ENCODE measurements at regions not wholly inside any gene's neighbourhood (a gene's known extent, or its start where the extent isn't known, plus 50 kb on each side); places are given as distances from the start of the nearest gene placed in this dataset.
"Not testable (repeated sequence)": the region's sequence is repeated elsewhere in the genome, so short reads cannot be mapped to it uniquely, and the experiment has no call there.

DNA sequence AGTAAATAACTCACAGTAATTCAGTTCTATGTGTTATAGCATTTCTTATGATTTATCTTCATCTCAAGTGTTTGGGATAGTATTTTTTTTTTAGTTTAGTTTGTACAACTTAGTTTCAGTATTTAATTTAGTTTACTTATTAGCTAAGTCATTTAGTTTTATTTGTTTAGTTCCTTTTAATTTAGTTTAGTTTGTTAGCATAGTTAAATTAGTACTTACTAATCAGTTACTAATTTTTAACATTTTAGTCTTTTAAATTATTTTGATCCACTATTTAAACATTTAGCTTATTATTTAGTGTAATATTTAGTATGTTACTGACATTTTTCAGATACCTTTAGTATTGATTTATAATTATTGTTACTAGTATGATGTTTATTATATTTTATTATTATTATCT, 85.2 kb upstream of the SIPA1L2 start:
- no peak for DNase-seq

DNA sequence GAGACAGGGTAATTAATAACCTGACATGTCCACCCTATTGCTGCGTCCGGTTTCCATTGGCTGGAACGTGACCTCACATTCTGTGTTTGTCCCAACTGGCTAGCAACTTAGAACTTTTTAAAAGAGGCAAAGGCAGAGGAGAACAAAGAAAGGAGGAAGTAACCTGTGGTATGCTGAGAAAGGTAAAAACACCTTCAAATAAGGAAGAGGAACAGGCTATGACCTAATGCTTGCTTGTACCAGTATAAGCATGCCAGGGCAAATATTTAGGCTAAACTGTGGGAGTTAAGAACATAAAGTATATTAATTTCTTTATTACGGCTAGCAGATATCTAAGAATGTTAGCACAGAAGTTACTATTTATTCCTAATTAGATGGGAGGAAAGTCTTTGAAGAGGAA, 87.3 kb upstream of the MAP10 start:
- DNase-seq = not testable (repeated sequence)

DNA sequence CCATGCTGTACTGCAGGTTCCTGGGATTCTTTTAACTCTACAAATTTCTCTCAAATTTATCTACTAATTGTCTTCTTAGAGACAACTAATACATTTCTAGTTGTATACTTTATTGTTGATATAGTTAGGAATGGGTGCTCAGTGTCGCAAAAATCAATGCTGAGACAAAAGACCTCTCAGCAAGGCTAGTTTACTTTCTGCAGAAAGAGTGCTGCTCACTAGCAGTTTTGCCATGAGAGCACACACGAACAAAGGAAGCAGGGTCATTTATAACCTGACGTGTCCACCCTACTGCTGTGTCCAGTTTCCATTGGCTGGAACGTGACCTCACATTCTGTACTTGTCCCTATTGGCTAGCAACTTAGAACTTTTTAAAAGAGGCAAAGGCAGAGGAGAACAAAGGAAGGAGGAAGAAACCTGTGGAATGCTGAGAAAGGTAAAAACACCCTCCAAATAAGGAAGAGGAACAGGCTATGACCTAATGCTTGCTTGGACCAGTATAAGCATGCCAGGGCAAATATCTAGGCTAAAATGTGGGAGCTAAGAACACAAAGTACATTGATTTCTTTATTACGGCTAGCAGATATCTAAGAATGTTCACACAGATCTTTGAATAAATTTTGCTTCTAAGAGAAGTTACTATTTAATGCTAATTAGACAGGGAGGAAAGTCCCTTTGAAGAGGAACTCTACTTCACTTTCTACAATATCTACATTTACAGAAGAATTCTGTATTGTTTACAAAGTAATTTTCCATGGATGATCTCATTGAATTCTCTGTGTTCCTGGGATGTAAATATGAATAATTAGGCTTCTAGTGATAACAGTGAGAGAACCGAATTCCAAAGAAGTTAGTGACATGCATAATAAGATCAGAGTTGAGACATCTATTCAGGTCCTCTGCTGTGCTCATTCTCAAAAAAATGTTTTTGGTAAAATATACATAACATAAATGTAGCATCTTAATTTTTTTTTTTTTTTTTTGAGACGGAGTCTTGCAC, 86.0 kb upstream of the MAP10 start:
- DNase-seq = no peak

DNA sequence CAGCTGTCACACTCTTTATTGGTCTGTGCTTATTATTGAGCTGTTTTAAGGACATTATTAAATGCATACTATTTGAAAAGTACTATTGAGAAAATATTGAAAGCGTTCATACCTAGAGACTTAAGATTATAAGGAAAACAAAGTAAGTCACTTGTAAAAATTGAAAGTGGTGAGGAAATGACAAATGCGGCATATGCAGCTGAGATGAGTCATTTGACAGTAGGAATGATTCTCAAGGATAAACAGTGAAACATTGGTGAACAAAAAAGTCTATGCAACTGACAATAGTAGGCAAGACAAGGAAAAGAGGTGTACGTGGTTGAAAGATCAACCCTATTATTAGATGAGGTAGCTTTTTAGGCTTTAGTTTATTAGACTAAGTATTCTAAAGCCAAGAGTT, 82.6 kb upstream of the MAP10 start:
- DNase-seq = no peak

DNA sequence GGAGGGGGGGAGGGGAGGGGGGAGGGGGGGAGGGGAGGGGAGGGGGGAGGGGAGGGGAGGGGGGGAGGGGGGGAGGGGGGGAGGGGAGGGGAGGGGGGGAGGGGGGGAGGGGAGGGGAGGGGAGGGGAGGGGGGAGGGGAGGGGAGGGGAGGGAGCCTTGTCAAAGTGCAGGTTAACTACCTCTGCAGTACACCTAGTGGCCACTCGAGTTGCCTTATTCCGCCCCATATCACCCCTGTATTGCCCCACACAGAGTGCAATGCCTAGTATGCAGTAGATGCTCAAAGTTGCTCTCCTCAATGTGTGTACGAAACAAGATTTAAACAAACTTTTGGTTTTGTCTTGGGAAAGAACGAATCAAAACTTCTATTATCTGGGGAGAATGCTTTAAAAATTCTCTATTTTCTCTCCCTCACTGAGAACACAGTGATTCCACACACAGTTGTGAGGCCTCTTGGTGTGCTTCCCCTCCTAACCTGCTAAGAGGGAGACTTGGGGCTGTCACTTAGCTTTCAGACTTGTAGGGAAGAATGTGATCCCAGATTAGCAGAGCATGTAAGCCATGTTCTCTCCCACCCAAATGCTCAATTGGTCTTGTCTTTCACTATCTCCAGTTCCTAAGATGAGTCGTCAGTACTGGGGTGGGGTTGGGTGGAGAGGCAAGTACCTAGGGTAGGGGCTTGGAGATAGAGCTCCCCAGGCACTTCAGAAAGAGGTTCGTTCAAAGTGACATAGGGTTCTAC, 79.7 kb upstream of the MAP10 start:
- DNase-seq = no peak

DNA sequence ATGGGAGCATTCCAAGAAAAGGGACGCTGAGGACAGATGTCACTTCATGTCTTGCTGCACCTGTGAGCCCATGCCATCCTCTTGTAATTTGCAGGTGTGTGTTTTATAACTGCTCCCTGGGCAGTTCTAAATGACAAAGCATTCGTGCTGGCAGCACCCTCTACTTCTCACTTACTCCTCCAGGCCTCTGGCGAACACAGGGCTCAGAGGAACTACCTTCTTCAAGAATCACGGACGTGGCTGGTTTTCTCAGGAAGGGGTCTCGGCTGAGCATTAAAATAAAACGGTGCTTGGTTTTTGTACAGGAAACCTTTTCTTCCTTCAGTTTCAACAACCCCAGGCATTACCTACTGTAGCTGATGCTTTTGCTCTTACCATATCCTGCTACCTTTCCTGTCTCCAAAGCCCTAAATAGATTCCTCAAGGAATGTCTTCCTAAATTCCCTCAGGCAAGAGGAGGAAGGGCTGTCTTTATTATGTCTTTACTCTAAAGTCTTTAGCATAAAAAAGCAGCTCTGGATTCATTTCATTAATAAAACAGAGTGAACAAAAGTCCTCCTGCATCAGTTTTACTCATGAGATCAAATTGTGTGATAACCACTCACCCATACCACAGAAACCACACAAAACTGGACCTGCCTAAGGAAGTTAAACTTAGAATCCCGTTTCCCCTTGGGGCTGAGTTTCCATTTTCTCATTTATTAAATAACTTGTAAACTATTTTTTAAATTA, 79.0 kb upstream of the MAP10 start:
- no peak for DNase-seq

DNA sequence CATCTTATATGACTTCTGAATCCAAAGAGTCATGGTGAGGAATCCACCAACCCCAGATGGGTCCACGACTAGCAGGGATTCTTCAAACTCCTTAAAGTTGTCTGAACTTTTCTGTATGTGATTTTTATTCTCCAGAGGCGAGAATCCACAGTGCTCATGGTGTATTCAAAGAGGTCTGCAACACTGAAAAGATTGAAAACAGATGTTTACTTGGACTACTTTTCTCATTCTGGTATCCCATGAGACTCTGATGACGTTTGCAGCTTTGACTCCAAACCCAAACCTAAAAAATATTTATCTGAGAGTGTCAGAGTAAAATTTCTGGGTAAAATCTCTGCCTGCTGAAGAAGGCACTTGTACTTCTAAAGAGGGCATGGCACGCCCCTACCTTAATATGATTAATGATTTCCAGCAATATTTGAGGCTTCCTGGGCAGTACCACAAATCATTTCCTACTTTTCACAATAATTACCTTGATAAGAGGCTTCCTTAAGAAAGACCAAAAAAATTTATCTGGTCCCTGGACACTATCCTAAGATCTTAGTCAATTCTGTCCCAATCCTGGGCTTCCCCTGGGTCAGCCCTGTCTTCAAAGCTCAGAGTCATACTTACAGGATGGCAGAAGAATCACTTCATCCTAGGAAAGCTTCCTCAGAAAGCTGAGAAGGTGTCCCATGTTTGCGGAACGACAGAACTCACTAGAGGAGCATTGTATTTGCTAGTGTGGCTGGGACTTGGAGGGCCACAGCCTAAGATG, 76.5 kb upstream of the MAP10 start:
- DNase-seq = no peak

DNA sequence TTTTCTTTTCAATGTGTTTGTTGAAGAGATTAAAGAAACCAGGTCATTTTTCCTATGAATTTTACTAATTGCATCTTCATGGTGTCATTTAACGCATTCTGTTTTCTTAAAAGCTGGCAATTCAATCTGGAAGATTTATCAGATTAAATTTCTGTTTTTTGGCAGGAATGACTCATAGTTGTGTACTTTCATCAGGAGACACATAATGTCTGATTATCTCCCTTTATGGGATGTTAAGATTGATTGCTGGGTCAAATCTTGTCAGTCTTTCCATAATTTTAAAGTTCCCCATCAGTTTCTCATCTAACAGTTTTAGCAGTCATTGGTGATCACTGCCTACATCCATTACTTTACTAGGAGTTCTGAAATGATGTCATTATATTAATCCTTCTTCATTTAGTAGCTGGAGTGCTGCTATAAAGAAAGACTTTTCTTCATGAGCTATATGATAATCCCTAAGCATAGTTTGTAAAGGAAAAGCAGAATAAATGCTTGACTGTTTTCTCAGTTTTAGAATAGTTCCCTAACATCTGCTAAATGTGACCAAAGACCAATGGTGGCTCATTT, 72.8 kb upstream of the MAP10 start:
- DNase-seq = no peak

DNA sequence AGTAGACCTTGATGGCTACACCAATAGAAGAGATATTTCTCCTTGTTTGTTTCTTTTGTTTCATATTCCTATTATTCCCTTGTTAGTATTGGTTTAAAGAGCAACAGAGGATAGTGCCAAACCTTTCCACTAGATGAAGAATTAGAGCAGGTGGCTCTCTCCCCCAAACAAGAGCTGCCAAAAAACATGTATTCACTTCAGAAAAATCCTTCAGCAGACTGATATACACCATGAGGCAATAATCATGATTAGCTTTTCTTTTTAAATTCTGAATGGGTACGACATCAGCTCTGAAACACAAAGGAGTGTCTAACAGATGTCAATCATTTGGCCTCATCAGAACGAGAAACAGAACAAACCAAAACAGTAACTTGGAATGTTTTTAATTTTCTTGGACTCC, 67.3 kb upstream of the MAP10 start:
- DNase-seq = no peak

DNA sequence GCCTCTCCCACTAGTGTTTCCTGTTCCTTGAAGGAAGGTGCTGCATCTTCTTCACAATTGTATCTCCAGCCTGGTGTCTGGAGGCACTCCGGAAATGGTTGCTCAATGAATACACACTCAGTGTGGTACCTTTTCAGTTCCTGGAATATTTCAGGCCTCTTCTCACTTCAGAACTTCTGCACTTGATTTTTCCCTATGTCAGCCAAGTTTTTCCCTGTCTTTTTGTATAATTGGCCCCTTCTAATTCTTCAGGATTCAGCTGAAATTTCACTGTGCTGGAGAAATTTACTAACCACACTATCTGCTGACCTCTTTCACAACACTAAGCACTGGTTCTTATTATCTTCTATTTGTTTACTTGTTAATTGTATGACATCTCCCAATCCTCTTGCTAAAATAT, 61.2 kb upstream of the MAP10 start:
- DNase-seq = no peak

DNA sequence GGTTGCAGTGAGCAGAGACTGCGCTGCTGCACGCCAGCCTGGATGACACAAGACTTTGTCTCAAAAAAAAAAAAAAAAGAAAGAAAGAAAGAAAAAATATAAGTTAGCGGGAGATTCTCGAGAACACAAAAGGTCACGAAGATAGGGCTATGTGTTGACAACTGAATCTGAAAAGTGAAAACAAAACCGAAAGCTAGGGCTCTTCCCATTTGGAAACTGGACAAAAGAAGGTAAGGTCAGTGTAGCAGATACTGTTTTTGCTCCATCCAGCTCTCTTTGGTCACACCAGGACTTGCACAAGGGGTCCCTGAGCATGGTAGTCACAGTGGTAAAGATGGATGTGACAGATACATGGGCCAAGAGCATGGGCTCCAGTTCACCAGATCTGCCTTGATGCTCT, 60.4 kb upstream of the MAP10 start:
- DNase-seq = no peak

DNA sequence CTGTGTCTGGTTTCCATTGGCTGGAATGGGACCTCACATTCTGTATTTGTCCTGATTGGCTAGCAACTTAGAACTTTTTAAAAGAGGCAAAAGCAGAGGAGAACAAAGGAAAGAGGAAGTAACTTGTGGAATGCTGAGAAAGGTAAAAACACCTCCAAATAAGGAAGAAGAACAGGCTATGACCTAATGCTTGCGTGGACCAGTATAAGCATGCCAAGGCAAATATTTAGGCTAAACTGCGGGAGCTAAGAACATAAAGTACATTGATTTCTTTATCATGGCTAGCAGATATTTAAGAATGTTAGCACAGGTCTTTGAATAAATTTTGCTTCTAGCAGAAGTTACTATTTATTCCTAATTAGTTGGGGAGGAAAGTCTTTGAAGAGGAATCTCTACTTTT, 59.5 kb upstream of the MAP10 start:
- DNase-seq = not testable (repeated sequence)

DNA sequence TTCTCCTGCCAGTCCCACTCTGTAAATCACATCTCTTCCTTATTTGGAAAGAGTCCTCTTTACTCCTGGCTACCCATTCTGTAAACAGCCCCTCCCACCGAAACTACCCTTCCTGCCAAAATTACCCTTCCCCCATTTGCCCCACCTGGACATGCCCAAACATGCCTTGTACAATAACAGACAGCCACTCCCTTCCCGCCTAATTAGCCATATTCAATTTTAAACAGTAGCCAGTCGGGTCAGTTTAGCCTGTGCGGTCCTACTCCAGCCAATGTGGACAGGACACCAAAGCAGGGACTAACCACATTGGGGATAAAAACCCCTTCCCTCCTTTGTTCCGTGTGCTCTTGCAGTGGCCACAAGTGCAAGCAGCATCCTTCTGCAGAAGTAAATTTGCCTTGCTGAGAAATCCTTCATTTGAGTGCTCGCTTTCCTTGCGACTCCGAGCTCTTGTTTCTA, 56.3 kb upstream of the MAP10 start:
- DNase-seq = no peak

DNA sequence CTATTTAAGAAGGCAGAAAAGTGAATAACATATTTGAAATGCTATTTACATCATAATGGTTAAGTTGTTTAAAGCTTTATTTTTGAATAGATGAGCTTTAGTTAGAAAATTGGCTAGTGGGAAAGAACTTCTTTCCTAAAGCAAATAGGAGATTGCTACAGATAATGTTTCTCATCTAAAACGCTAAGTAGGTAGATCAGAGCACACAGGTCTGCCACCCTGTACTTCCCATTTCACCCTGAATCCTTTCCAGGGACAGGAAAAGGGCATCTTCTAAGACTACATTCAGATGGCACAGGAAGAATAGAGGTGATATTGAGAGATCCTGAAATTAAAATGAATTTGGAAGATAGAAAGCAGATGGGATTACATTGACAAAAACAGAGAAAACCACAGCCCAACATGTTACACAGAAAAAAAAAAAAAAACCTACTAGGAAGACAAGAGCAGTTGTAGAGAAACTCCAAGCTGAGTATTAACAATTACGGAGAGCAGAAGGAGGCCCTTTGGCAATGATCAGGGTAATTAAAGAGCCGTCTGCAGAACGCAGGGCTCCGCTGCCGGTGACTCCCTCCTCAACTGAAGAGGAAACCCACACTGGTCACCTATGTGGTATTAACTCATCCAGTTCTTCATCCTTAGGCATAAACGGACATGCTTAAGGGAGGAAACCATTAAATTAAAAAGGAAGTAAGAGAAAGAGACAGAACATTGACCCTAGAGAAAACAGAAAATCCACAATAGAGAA, 53.6 kb upstream of the MAP10 start:
- no peak for DNase-seq

DNA sequence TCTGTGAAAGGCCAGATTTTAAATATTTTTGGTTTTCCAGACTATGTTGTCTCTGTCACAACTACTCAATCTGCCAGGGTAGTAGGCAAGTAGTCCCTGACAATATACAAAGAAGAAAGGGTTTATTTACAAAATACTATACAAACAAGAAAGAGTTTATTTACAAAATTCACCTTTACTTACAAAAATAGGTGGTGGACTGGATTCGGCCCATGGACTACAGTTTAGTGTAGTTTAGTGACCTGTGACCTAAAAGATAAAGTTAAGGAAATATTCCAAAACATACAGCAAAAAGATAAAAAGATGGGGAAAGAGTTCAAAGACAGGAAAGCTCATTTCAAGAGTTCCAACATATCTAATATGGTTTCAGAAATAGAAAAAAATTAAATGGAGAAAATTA, 52.9 kb upstream of the MAP10 start:
- no peak for DNase-seq

DNA sequence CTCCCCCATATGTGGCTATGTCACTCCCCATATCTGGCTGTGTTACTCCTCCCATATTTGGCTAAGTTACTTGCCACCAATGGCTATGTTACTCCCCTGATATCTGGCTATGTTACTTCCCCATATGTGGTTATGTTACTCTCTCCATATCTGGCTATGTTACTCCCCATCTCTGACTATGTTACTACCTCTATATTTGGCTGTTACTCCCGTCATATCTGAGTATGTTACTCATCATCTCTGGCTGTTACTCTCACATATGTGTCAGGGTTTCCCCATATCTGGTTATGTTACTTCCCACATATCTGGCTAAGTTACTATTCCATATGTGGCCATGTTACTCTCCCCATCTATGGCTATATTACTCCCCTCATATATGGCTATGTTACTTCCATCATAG, 50.3 kb upstream of the MAP10 start:
- DNase-seq = no peak
